Panc1 (cell line): ENCODE measurements at regions not wholly inside any gene's neighbourhood (a gene's known extent, or its start where the extent isn't known, plus 50 kb on each side); places are given as distances from the start of the nearest gene placed in this dataset.

Experiments
- ATAC-seq: fragments of 200-7000 bp; cut with Tn5 transposase; 2 replicates; pipeline ENCODE4 v1.9.1; 2020; ENCODE audit warnings: mild to moderate bottlenecking, moderate library complexity
- BruUV-seq: library from RNA; stranded (reverse); fragments of 400-500 nt; replicated peaks from 2 replicates; lab custom pipeline; 2021; lab: Mats Ljungman, UMichigan
- CTCF ChIA-PET: fragments of 300-600 bp; sonication (Branson Sonifier 250); formaldehyde crosslinking; loops from one replicate; lab custom pipeline; 2022; ENCODE audit warnings: antibody characterized with exemption; lab: Charles Lee
- POLR2A ChIA-PET: fragments of 300-600 bp; sonication (Branson Sonifier 250); formaldehyde crosslinking; loops from one replicate; lab custom pipeline; 2022; ENCODE audit warnings: antibody characterized with exemption; lab: Charles Lee
- DNase-seq: peaks from one replicate; pipeline ENCODE4 v3.0.0-alpha.2; 2010; ENCODE audit warnings: low read depth, low spot score
- H3K27ac ChIP-seq: 2 replicates; pipeline ENCODE4 v1.5.1; 2011; ENCODE audit warnings: mild to moderate bottlenecking, low read length, inconsistent platforms
- H3K27me3 ChIP-seq: fragments of 200-500 bp; sonication (Bioruptor generic); 2 replicates; pipeline ENCODE4 v1.6.0; 2014; ENCODE audit warnings: low read length, inconsistent platforms; ENCODE audit not compliant: control insufficient read depth, insufficient read depth
- H3K36me3 ChIP-seq: fragments of 200-500 bp; sonication (Bioruptor generic); 2 replicates; pipeline ENCODE4 v1.5.1; 2014; ENCODE audit warnings: inconsistent platforms, mild to moderate bottlenecking, low read length, moderate library complexity; ENCODE audit not compliant: control insufficient read depth, insufficient read depth
- H3K4me1 ChIP-seq: 2 replicates; pipeline ENCODE4 v1.5.1; 2011; ENCODE audit warnings: inconsistent platforms, mild to moderate bottlenecking, low read length, moderate library complexity; ENCODE audit not compliant: control insufficient read depth, insufficient read depth
- H3K4me3 ChIP-seq, 2 experiments: 2 replicates each; pipeline ENCODE4 v1.5.1; 2011 to 2012; ENCODE audit warnings: low read depth in 2 of 2, low read length in 2 of 2, mild to moderate bottlenecking in 2 of 2, inconsistent platforms in 1 of 2, moderate library complexity in 1 of 2
- H3K9me3 ChIP-seq: fragments of 200-500 bp; sonication (Bioruptor generic); 2 replicates; pipeline ENCODE4 v1.5.1; 2014; ENCODE audit warnings: low read depth, mild to moderate bottlenecking, inconsistent platforms, low read length, moderate library complexity; ENCODE audit not compliant: control insufficient read depth, insufficient read depth
- CTCF ChIP-seq: fragments of 450-650 bp; IDR thresholded peaks from 2 replicates; pipeline ENCODE4 v1.5.1; 2017; ENCODE audit warnings: mild to moderate bottlenecking
- POLR2AphosphoS5 ChIP-seq: IDR thresholded peaks from 2 replicates; pipeline ENCODE4 v1.6.1; 2012; ENCODE audit warnings: mild to moderate bottlenecking, low read depth, low read length, moderate library complexity
- SIN3A ChIP-seq: IDR thresholded peaks from 2 replicates; pipeline ENCODE4 v1.6.1; 2012; ENCODE audit warnings: low read depth, mild to moderate bottlenecking, low read length, moderate library complexity, borderline replicate concordance; ENCODE audit not compliant: insufficient read depth
- TCF7L2 ChIP-seq: IDR thresholded peaks from 2 replicates; pipeline ENCODE4 v1.6.1; 2011; ENCODE audit warnings: mild to moderate bottlenecking, low read depth, low read length, inconsistent platforms
- in situ Hi-C: cut with HindIII; loops from 2 replicates; pipeline ENCODE4 v1.10.0; 2016; ENCODE audit warnings: low sequenced_read_pairs, low pct_unique_long_range_greater_than_20kb
- intact Hi-C: fragments of 100-400 bp; cut with micrococcal nuclease; formaldehyde crosslinking; loops from one replicate; pipeline ENCODE4 v1.10.0; 2022; ENCODE audit not compliant: unreplicated experiment
- TF ChIP-seq, protein P1 (sequence below), 2 experiments: IDR thresholded peaks; 2 replicates each; pipeline ENCODE4 v1.6.1; 2011 to 2012; ENCODE audit warnings: low read depth in 2 of 2, control low read depth in 1 of 2, low read length in 1 of 2, mild to moderate bottlenecking in 1 of 2, moderate library complexity in 1 of 2; ENCODE audit not compliant: insufficient read depth in 1 of 2

GRCh38 chr5:15350614-15351013 lies 149.4 kb upstream of the FBXL7 start:
- no TSS peak for BruUV-seq
- ATAC-seq: no peak
- H3K27ac ChIP-seq: no peak overlapping the region
- no peak overlapping the region for H3K4me3 ChIP-seq
- POLR2A ChIA-PET: no interaction called here
- CTCF ChIA-PET: no interaction called here
- H3K4me1 ChIP-seq: no peaks in the 10 kb centered on the region
- no peak for DNase-seq
- H3K27me3 ChIP-seq: no peaks in the 10 kb centered on the region
- H3K9me3 ChIP-seq: no peaks in the 10 kb centered on the region; the same call in 1 of the 2 replicates
- in situ Hi-C loops (no loop called here), intact Hi-C loops (no loop called here)
- H3K36me3 ChIP-seq: no peaks in the 10 kb centered on the region
- TF ChIP-seq SIN3A (no peak), POLR2AphosphoS5 (no peak), CTCF (no peak), TCF7L2 (no peak)
- TF ChIP-seq, protein P1, sequence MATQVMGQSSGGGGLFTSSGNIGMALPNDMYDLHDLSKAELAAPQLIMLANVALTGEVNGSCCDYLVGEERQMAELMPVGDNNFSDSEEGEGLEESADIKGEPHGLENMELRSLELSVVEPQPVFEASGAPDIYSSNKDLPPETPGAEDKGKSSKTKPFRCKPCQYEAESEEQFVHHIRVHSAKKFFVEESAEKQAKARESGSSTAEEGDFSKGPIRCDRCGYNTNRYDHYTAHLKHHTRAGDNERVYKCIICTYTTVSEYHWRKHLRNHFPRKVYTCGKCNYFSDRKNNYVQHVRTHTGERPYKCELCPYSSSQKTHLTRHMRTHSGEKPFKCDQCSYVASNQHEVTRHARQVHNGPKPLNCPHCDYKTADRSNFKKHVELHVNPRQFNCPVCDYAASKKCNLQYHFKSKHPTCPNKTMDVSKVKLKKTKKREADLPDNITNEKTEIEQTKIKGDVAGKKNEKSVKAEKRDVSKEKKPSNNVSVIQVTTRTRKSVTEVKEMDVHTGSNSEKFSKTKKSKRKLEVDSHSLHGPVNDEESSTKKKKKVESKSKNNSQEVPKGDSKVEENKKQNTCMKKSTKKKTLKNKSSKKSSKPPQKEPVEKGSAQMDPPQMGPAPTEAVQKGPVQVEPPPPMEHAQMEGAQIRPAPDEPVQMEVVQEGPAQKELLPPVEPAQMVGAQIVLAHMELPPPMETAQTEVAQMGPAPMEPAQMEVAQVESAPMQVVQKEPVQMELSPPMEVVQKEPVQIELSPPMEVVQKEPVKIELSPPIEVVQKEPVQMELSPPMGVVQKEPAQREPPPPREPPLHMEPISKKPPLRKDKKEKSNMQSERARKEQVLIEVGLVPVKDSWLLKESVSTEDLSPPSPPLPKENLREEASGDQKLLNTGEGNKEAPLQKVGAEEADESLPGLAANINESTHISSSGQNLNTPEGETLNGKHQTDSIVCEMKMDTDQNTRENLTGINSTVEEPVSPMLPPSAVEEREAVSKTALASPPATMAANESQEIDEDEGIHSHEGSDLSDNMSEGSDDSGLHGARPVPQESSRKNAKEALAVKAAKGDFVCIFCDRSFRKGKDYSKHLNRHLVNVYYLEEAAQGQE (IDR thresholded peaks at IDR 0.05; ENCODE audit: insufficient read depth in 1 of 2, low read depth in 2 of 2, low read length in 1 of 2): no peak

DNA sequence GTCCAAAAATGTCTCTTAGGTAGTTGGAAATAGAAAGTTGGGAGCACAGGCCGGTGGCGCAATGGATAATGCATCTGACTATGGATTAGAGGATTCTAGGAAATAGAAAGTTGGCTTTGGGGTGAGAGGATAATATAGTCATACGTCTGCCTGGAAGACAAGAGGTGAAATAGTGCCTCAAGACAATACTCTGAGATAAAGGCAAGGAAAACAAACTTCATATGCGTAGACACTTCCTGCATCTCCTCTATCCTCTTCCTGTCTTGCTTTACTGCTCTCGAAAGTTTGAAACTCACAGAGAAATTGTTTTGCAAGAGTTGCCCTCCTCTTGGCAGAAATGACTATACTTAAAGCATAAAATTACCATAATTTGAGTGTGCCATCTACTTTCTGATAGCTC lies 153.2 kb upstream of the FBXL7 start:
- in situ Hi-C loops: no loop called here
- Histone ChIP-seq H3K27me3 (no peaks in the 10 kb centered on the region), H3K4me3 (no peak overlapping the region), H3K27ac (no peak overlapping the region), H3K9me3 (no peaks in the 10 kb centered on the region; the same call in 1 of the 2 replicates), H3K4me1 (no peaks in the 10 kb centered on the region), H3K36me3 (no peaks in the 10 kb centered on the region)
- POLR2A ChIA-PET: no interaction called here
- no TSS peak for BruUV-seq
- no peak for DNase-seq
- CTCF ChIA-PET: no interaction called here
- intact Hi-C loops: no loop called here
- no peak for ATAC-seq
- TF ChIP-seq CTCF (no peak), POLR2AphosphoS5 (no peak), SIN3A (no peak)
- TF ChIP-seq, protein P1 (IDR thresholded peaks at IDR 0.05; ENCODE audit: insufficient read depth in 1 of 2, low read depth in 2 of 2, low read length in 1 of 2): no peak
